ENCODE measurements at regions not wholly inside any gene's neighbourhood (a gene's known extent, or its start where the extent isn't known, plus 50 kb on each side); places are given as distances from the start of the nearest gene placed in this dataset.

- WGBS (ENCODE audit: low lambda C conversion rate, missing lambda C conversion rate), result 81% methylated on average over 4 of the region's 7 CpGs
These were observed 55.7 kb upstream of the WNT7A start for GRCh38 chr3:13935494-13936094.

GRCh38 chr3:13934813-13935212, 54.9 kb upstream of the WNT7A start:
- no peaks in the 10 kb centered on the region for H3K9me3 ChIP-seq (ENCODE audit: low read depth)
- TF ChIP-seq EZH2phosphoT487 (IDR thresholded peaks at IDR 0.05; ENCODE audit: low read depth, severe bottlenecking, unreplicated experiment), result no peak
- no peak for TF ChIP-seq EZH2 (IDR thresholded peaks at IDR 0.05; ENCODE audit: borderline replicate concordance)
- no peak for TF ChIP-seq CTCF (IDR thresholded peaks at IDR 0.05; ENCODE audit: poor library complexity)
- H2AFZ ChIP-seq, result no peak overlapping the region
- H3K9me2 ChIP-seq (replicated peaks; ENCODE audit: insufficient read depth), result no peaks in the 10 kb centered on the region
- 90% methylated on average over 9 of the region's 9 CpGs for WGBS (ENCODE audit: low lambda C conversion rate, missing lambda C conversion rate)
- H3K27me3 ChIP-seq, result no peaks in the 10 kb centered on the region
- H3K27ac ChIP-seq, result no peak overlapping the region
- H3K36me3 ChIP-seq (replicated peaks; ENCODE audit: insufficient read depth, low read depth), result no peaks in the 10 kb centered on the region
- no peaks in the 10 kb centered on the region for H3K79me2 ChIP-seq
- no peak for DNase-seq (ENCODE audit: low spot score)
- H3K4me2 ChIP-seq, result no peak overlapping the region
- H3K4me1 ChIP-seq (ENCODE audit: insufficient read depth), result no peaks in the 10 kb centered on the region
- no peak overlapping the region for H3K4me3 ChIP-seq
- H4K20me1 ChIP-seq (ENCODE audit: insufficient read depth, poor library complexity, severe bottlenecking), result no peaks in the 10 kb centered on the region

More at GRCh38 chr3:13935494-13936094, 55.7 kb upstream of the WNT7A start:
- Histone ChIP-seq H3K4me2 (no peak overlapping the region), H3K9me3 (ENCODE audit: low read depth) (no peaks in the 10 kb centered on the region), H3K27me3 (no peaks in the 10 kb centered on the region), H3K9me2 (replicated peaks; ENCODE audit: insufficient read depth) (no peaks in the 10 kb centered on the region), H3K36me3 (replicated peaks; ENCODE audit: insufficient read depth, low read depth) (no peaks in the 10 kb centered on the region), H3K27ac (no peak overlapping the region), H3K4me3 (no peak overlapping the region), H2AFZ (no peak overlapping the region), H3K4me1 (ENCODE audit: insufficient read depth) (no peaks in the 10 kb centered on the region), H4K20me1 (ENCODE audit: insufficient read depth, poor library complexity, severe bottlenecking) (no peaks in the 10 kb centered on the region), H3K79me2 (no peaks in the 10 kb centered on the region)
- no peak for TF ChIP-seq EZH2phosphoT487 (IDR thresholded peaks at IDR 0.05; ENCODE audit: low read depth, severe bottlenecking, unreplicated experiment)
- TF ChIP-seq EZH2 (IDR thresholded peaks at IDR 0.05; ENCODE audit: borderline replicate concordance), result no peak
- no peak for TF ChIP-seq CTCF (IDR thresholded peaks at IDR 0.05; ENCODE audit: poor library complexity)
- no peak for DNase-seq (ENCODE audit: low spot score)

GRCh38 chr3:13934315-13934714, 54.4 kb upstream of the WNT7A start:
- TF ChIP-seq CTCF (IDR thresholded peaks at IDR 0.05; ENCODE audit: poor library complexity) (no peak), EZH2phosphoT487 (IDR thresholded peaks at IDR 0.05; ENCODE audit: low read depth, severe bottlenecking, unreplicated experiment) (no peak), EZH2 (IDR thresholded peaks at IDR 0.05; ENCODE audit: borderline replicate concordance) (no peak)
- H3K27ac ChIP-seq, result no peak overlapping the region
- no peak for DNase-seq (ENCODE audit: low spot score)

More at GRCh38 chr3:13934315-13934714, 54.4 kb upstream of the WNT7A start:
- Histone ChIP-seq H3K9me3 (ENCODE audit: low read depth) (no peaks in the 10 kb centered on the region), H3K27me3 (no peaks in the 10 kb centered on the region), H3K4me3 (no peak overlapping the region), H3K79me2 (no peaks in the 10 kb centered on the region), H3K9me2 (replicated peaks; ENCODE audit: insufficient read depth) (no peaks in the 10 kb centered on the region), H2AFZ (no peak overlapping the region), H3K36me3 (replicated peaks; ENCODE audit: insufficient read depth, low read depth) (no peaks in the 10 kb centered on the region), H3K4me2 (no peak overlapping the region), H4K20me1 (ENCODE audit: insufficient read depth, poor library complexity, severe bottlenecking) (no peaks in the 10 kb centered on the region), H3K4me1 (ENCODE audit: insufficient read depth) (no peaks in the 10 kb centered on the region)
- WGBS (ENCODE audit: low lambda C conversion rate, missing lambda C conversion rate), result 82% methylated on average over 13 of the region's 16 CpGs

Data from hepatocyte (in vitro differentiated cells).